Glutamatergic neuron (in vitro differentiated cells): ENCODE measurements at regions not wholly inside any gene's neighbourhood (a gene's known extent, or its start where the extent isn't known, plus 50 kb on each side); places are given as distances from the start of the nearest gene placed in this dataset.

Experiments
- DNase-seq: peaks from one replicate; pipeline ENCODE4 v3.0.0; 2022
- H3K27ac Mint-ChIP-seq: one replicate; pipeline ENCODE4 v1.8.0; 2020; ENCODE audit warnings: mild to moderate bottlenecking, mixed read lengths, inconsistent platforms; ENCODE audit not compliant: unreplicated experiment
- H3K27me3 Mint-ChIP-seq: one replicate; pipeline ENCODE4 v1.8.0; 2020; ENCODE audit warnings: mild to moderate bottlenecking, moderate library complexity, mixed read lengths, inconsistent platforms; ENCODE audit not compliant: unreplicated experiment
- H3K36me3 Mint-ChIP-seq: one replicate; pipeline ENCODE4 v1.8.0; 2020; ENCODE audit warnings: mild to moderate bottlenecking, mixed read lengths, inconsistent platforms; ENCODE audit not compliant: unreplicated experiment
- H3K4me1 Mint-ChIP-seq: one replicate; pipeline ENCODE4 v1.8.0; 2020; ENCODE audit warnings: mild to moderate bottlenecking, low read depth, mixed read lengths, inconsistent platforms; ENCODE audit not compliant: unreplicated experiment
- H3K4me3 Mint-ChIP-seq: one replicate; pipeline ENCODE4 v1.8.0; 2020; ENCODE audit warnings: mild to moderate bottlenecking, mixed read lengths, inconsistent platforms; ENCODE audit not compliant: unreplicated experiment
- H3K9me3 Mint-ChIP-seq: one replicate; pipeline ENCODE4 v1.8.0; 2020; ENCODE audit warnings: mild to moderate bottlenecking, moderate library complexity, mixed read lengths, inconsistent platforms; ENCODE audit not compliant: unreplicated experiment
- CTCF ChIP-seq: fragments of 200-600 bp; sonication (generic); IDR thresholded peaks from one replicate; pipeline ENCODE4 v1.5.0; 2021; ENCODE audit not compliant: partially characterized antibody, unreplicated experiment

- Mint-ChIP-seq H3K27me3 (peaks cover 2% of the 10 kb centered on the region), H3K27ac (no peak overlapping the region), H3K9me3 (no peaks in the 10 kb centered on the region), H3K4me1 (no peaks in the 10 kb centered on the region), H3K4me3 (no peak overlapping the region), H3K36me3 (no peaks in the 10 kb centered on the region)
- no peak for DNase-seq
- no peak for TF ChIP-seq CTCF
Measured at GRCh38 chr13:29696606-29697005, 101.1 kb upstream of the SLC7A1 start.

GRCh38 chr13:29693275-29693945 is 97.9 kb upstream of the SLC7A1 start:
- Mint-ChIP-seq H3K27me3 (peaks cover 2% of the 10 kb centered on the region), H3K36me3 (no peaks in the 10 kb centered on the region), H3K27ac (no peak overlapping the region), H3K9me3 (peaks cover 1% of the 10 kb centered on the region), H3K4me3 (no peak overlapping the region), H3K4me1 (peaks cover 4% of the 10 kb centered on the region)
- TF ChIP-seq CTCF, result no peak
- no peak for DNase-seq

- no peak overlapping the region for H3K27ac Mint-ChIP-seq
- H3K27me3 Mint-ChIP-seq, result no peaks in the 10 kb centered on the region
- TF ChIP-seq CTCF, result no peak
- H3K36me3 Mint-ChIP-seq, result no peaks in the 10 kb centered on the region
- H3K4me1 Mint-ChIP-seq, result peaks cover 4% of the 10 kb centered on the region
- peaks cover 1% of the 10 kb centered on the region for H3K9me3 Mint-ChIP-seq
- H3K4me3 Mint-ChIP-seq, result no peak overlapping the region
- DNase-seq, result no peak
Measured at GRCh38 chr13:29689548-29689947, 94.1 kb upstream of the SLC7A1 start.

- no peak for TF ChIP-seq CTCF
- no peaks in the 10 kb centered on the region for H3K27me3 Mint-ChIP-seq
- no peak overlapping the region for H3K4me3 Mint-ChIP-seq
Measured at GRCh38 chr13:29688193-29688592, 92.7 kb upstream of the SLC7A1 start.

GRCh38 chr13:29684441-29684840 is 89.0 kb upstream of the SLC7A1 start:
- no peak overlapping the region for H3K27ac Mint-ChIP-seq
- H3K9me3 Mint-ChIP-seq, result peaks cover 5% of the 10 kb centered on the region
- H3K36me3 Mint-ChIP-seq, result no peaks in the 10 kb centered on the region
- no peak overlapping the region for H3K4me3 Mint-ChIP-seq
- peaks cover 9% of the 10 kb centered on the region for H3K4me1 Mint-ChIP-seq
- no peak for TF ChIP-seq CTCF
- H3K27me3 Mint-ChIP-seq, result peaks cover 3% of the 10 kb centered on the region
- DNase-seq, result no peak

More at GRCh38 chr13:29688193-29688592, 92.7 kb upstream of the SLC7A1 start:
- Mint-ChIP-seq H3K36me3 (no peaks in the 10 kb centered on the region), H3K4me1 (peaks cover 4% of the 10 kb centered on the region), H3K27ac (no peak overlapping the region), H3K9me3 (peaks cover 1% of the 10 kb centered on the region)
- no peak for DNase-seq
